ENCODE measurements at regions not wholly inside any gene's neighbourhood (a gene's known extent, or its start where the extent isn't known, plus 50 kb on each side); places are given as distances from the start of the nearest gene placed in this dataset.

GRCh38 chr2:8249141-8249540 lies 432.7 kb upstream of the ID2 start:
- TF ChIP-seq CTCF (IDR thresholded peaks at IDR 0.05; ENCODE audit: low read length) (no peak), EZH2 (optimal IDR thresholded peaks at IDR 0.05; ENCODE audit: low read depth, low read length) (no peak)
